Stimulated activated CD4-positive, alpha-beta T cell treated with anti-CD3 and anti-CD28 coated beads, Interleukin-1b, Interleukin-23, amount 100 ng/mL, for 48 hours (primary cell): ENCODE measurements at regions not wholly inside any gene's neighbourhood (a gene's known extent, or its start where the extent isn't known, plus 50 kb on each side); places are given as distances from the start of the nearest gene placed in this dataset.
"Not testable (repeated sequence)": the region's sequence is repeated elsewhere in the genome, so short reads cannot be mapped to it uniquely, and the experiment has no call there.

Experiments
- DNase-seq: peaks from one replicate; pipeline ENCODE4 v3.0.0-alpha.2; 2020

DNA sequence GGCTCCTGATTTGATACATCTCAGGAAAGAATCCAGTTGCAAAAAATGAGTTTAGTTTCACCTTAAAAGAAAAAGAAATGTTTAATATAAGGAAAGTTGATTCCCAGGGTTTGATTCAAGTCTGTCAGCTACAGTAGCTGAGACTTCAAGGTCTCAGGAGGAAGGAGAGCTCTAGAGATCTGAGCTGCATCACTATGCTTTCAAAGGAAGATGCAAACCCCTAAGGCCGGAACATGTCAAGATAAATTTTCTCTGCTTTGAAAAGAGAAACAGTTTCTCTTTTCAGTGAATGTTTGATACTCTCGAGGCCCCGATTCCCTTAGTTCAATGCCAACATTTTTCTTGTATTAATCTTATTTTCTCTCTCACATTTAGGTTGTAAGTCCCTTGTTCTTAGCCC, 128.6 kb downstream of the RGPD3 start:
- no peak for DNase-seq

DNA sequence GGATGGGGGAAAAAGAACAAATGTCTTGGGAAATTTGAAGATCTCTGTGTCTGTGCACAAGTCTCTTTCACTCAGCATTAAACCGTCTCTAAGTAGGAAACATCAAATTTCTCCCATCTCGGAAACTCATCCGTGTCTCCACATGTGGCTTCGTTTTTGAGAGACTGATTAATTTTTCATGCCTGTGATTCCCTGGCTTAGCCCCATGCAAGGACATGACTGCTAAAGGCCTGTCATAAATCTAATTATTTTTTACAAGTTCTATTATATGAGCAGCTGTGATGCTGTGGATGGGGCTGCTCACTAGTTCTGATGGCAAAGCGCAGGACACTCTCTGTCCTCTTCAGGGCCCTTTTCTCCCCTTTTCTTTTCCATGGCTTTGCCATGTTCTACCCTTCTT, 129.1 kb downstream of the RGPD3 start:
- no peak for DNase-seq

DNA sequence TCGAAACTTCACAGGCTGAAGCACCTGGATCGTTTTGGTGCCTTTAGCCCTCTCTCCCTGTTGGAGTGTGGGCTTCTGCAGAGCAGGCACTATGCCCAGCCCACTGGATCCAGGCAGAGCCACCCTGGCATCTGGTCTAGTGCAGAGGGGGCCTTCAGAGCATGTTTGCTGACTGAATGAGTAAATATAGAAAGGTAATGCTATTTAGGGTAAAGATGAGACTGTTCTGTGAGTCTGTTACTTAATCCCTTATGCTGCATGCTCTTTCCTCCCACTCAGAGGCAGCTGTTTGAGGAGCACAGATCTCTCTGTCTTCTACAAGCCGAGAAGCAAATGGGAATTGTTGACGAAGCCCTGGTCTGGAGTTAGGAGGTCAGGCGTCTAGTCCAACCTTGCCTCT, 130.2 kb downstream of the RGPD3 start:
- no peak for DNase-seq

DNA sequence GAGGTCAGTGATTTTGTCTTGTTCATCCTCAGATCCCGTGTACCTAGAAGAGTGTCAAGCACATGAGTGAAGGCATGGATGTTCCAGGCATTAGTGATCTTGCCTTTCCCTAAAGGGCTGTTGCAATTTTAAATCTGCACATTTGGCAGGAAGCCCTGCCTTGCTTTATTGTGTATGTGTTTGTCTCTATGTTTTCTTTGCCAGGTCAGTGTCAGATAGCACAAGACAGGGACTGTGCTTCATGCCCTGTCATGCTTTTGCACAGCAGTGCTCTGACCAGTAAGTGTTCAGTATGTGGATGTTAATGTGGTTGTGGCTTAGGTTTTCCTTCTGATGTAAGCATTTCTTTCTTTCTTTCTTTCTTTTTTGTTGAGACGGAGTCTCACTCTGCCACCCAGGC, 131.5 kb downstream of the RGPD3 start:
- no peak for DNase-seq

DNA sequence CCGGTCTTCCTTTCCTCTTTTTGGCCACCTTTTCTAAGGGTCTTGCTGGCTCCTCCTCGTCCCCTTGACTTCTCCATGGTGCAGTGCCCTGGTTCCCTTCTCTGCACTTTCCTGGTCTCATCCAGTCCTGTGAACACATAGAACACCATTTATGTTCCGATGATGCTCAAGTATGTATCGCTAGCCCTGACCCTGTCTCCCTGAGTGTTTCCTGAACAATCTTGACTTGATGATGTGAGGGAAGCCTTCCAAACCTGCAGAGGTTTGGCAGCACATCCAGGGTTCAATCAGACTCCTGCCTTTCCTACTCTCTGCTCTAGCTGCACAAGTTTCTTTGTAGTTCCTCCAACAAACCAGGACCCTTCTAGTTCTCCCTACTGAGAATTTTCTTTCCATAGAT, 132.1 kb downstream of the RGPD3 start:
- no peak for DNase-seq

DNA sequence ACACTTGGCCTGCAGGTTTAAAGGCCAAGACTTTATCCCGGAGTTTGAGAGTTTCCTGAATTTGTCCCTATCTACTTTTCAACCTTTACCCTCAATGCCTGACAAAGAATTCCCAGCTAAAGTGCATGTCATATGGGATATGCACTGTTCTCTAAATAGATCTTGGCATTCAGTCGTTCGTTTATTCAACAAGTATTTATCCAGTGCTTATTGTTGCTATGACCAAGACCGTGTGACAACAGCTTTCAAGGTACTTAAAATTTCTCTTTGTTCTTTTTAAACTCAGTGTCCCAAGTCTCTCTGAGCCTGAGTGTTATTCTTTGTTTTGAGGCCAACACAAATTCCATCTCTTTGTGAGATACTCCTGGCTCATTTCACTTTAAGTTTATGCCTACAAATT, 133.4 kb downstream of the RGPD3 start:
- DNase-seq: no peak

DNA sequence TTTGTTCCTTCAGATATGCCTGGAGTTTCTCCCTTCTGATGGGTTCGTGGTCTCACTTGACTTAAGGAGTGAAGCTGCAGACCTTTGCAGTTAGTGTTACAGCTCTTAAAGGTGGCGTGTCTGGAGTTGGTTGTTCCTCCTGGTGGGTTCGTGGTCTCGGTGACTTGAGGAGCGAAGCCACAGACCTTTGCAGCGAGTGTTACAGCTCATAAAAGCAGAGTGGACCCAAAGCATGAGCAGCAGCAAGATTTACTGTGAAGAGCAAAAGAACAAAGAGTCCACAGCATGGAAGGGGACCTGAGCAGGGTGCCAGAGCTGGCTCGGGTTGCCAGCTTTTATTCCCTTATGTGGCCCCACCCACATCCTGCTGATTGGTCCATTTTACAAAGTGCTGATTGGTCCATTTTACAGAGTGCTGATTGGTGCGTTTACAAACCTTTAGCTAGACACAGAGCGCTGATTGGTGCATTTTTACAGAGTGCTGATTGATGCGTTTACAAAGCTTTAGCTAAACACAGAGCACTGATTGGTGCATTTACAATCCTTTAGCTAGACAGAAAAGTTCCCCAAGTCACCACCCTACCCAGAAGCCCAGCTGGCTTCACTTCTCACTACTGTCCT, 134.8 kb downstream of the RGPD3 start:
- not testable (repeated sequence) for DNase-seq

DNA sequence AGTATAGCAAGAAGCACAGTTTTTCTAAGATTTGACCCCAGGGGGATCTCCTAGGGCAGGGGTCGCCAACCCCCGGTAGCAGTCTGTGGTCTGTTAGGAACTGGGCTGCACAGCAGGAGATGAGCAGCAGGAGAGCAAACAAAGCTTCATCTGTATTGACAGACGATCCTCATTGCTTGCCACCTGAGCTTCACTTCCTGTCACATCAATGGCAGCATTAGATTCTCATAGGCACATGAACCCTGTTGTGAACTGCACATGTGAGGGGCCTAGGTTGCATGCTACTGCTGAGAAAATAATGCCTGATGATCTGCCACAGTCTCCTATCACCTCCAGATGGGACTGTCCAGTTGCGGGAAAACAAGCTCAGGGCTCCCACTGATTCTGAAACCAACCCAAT, 136.2 kb downstream of the RGPD3 start:
- no peak for DNase-seq

DNA sequence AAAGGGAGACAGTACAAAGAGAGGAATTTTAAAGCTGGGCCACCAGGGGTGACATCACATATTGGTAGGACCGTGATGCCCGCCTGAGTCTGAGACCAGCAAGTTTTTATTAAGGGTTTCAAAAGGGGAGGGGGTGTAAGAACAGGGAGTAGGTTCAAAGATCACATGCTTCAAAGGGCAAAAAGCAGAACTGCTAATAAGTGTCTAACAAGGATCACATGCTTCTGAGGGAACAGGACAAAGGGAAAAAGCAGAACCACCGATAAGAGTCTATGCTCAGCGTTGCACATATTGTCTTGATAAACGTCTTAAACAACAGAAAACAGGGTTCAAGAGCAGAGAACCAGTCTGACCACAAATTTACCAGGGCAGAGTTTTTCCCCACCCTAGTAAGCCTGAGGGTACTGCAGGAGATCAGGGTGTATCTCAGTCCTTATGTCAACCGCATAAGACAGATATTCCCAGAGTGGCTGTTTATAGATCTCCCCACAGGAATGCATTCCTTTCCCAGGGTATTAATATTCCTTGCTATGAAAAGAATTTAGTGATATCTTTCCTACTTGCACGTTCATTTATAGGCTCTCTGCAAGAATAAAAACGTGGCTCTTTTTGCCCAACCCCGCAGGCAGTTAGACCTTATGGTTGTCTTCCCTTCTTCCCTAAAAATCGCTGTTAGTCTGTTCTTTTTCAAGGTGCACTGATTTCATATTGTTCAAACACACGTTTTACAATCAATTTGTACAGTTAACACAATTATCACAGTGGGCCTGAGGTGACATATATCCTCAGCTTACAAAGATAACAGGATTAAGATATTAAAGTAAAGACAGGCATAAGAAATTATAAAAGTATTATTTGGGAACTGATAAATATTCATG, 136.5 kb upstream of the UXS1 start:
- DNase-seq: not testable (repeated sequence)

DNA sequence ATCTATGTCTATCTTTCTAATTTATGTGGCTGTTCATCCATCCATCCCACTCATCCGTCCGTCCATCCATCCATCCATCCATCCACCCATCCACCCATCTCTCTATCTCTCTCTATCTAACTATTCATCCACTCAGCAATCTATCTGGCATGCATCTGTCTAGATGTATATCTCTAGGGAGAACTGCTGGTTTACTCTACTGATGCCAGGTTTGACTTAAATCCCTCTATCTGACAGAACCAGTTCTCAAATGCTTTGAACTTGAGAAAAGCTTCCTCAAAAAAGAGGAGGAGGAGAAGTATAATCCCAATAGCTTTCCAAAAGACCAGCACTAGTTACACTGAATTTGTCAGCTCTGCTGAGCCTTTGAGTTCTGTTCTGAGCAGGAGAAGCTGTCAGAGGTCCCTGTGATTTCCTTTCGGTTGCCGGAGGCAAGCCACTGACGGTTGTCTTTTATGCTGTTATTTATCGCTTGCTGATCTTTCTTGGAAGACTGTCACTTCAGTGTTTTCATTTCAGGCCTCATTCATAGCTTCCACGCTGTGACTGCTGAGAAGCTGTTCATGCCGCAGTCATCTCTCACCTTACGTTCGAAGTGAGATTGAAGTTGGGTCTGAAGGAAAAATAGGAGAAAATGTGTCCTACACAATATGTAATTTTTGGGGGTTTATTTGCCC, 129.4 kb upstream of the UXS1 start:
- no peak for DNase-seq

DNA sequence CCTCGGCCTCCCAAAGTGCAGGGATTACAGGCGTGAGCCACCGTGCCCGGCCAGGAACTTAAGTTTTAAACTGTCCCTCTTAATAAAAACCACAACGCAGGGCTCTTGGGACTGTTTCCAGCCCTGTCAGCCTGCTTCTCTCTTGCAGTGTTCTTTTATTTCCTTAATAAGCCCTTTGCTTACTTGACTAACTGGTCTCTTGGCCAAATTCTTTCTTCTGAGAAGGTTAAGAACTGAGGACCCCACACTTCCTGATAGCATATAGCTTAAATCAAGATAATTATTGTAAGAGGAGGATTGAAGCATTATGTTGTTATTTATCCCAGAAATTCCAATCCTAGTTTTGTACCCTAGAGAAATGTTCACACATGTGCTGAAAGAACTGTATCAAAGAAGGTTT, 128.2 kb upstream of the UXS1 start:
- no peak for DNase-seq

DNA sequence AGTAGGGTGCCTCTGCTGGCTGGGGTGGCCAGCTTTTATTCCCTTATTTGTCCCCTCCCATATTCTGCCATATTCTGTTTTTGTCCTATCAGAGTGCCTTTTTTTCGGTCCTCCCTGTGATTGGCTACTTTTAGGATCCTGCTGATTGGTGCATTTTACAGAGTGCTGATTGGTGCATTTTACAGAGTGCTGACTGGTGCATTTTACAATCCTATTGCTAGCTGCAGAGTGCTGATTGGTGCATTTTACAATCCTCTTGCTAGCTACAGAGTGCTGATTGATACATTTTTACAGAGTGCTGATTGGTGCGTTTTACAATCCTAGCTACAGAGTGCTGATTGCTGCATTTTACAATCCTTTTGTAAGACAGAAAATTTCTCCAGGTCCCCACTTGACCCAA, 126.3 kb upstream of the UXS1 start:
- DNase-seq: not testable (repeated sequence)

DNA sequence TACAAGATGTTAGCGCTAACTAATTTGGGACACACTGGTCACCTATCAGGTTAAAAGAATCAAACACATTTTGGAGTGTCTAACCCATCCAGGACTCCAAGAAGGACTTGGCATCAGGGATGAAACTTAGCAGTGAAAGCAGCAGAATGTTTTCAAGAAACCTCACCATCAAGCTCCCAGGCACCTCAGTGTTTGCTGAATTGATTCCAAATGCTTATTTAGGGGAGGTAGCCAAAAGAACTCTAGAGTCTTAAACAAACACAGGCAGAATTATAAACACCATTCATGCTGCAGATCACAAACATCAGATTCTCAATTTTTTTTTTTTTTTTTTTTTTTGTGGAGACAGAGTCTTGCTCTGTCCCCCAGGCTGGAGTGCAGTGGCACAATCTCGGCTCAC, 122.8 kb upstream of the UXS1 start:
- DNase-seq: no peak

DNA sequence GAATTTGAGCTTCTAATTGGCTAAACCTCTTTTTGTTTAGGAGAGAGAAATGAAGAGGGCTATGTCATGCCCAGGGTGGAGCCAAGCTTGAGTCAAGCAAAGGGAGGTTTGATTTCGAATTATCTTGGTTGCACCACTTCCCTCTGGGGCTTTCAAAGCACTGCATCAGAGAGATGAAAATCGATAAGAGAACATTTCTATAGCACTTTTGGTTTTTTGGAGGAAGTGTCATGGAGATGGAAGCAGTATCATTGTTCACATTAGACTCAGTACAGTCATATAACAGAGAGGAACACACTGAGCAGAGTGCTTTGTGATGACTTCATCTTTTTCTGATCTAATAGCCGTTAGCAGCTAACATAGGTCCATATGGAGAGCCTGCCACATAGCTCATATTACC, 120.3 kb upstream of the UXS1 start:
- DNase-seq: no peak

DNA sequence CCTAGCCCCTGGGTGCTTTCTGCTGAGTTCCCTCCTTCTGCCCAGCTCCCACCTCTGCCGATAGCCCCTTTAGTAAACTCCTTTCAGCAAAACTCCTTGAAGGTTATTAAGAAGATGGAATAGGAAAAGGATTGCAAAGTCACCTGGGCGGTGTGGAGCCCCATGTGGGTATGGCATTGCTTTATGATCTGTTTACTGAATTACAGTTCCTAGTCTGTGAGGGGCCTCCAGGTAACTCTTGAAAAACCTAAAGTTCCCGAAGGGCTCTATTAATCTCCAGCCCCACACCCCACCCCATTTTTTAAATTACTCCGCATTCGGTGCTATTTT, 116.9 kb upstream of the UXS1 start:
- no peak for DNase-seq

DNA sequence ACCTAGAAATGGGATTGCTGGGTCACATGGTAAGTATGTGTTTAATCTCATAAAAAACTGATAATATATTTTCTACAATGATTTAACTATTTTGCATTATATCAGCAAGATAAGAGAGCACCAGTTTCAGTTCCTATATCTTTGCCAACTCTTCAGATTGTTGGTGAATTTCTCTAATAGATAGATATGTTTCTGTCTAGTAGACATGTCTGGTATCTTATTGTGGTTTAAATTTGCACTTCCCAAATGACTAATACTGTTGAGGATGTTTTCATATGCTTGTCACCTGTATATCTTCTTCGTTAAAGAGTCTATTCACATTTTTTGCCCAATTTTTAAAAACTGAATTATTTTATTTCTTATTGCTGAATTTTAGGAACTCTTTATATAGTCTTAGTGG, 113.8 kb upstream of the UXS1 start:
- no peak for DNase-seq

DNA sequence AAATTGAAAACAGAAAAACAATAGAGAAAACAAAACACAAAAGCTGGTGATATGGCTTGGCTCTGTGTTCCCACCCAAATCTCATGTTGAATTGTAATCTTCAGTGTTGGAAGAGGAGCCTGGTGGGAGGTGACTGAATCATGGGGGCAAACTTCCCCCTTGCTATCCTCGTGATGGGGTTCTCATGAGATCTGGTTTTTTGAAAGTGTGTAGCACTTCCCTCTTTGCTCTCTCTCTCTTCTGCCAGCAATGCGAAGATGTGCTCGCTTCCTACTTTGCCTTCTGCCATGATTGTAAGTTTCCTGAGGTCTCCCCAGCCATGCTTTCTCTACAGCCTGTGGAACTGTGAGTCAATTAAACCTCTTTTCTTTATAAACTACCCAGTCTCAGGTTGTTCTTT, 112.3 kb upstream of the UXS1 start:
- DNase-seq: no peak

DNA sequence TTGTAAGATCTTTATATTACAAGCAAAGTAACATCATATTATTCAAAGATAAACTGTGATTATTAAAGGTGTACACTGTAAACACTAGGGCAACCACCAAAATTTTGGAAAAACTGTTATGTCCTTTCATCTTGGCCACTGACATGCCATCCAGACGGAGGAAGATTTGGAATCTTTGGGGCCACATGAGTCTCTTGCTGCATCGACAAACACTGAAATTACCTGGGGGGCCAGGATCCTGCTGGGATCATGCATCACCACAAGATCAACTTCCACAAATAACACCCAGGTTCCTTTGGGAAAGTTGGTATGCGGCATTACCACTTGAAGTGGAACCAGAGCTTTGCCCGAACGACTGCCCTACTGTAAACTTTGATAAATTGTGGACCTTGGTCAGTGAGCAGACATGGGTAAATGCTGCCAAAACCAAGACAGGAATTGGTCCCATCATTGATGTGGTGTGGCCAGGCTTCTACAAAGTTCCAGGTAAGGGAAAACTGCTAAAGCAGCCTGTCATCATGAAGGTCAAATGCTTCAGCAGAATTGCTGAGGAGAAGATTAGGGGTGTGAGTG, 110.6 kb upstream of the UXS1 start:
- no peak for DNase-seq

DNA sequence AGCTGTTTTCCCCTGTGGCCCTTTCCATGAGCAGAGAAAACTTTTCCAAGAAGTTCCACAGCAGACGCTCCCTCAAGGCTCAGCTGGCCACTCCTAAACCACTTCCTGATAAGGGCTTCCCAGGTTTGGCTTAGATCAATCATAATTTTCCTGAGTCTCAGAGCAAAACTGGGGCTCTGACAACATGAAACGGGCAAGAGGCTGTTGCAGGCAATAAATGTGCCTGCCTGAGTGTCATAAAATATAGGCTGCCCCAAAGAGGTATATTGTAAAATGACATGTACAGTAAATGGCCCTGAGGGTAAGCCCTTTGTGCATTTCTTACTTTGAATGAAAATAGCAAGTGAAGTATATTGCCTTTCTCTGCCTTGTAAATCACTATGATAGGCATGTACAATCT, 105.6 kb upstream of the UXS1 start:
- DNase-seq: no peak

DNA sequence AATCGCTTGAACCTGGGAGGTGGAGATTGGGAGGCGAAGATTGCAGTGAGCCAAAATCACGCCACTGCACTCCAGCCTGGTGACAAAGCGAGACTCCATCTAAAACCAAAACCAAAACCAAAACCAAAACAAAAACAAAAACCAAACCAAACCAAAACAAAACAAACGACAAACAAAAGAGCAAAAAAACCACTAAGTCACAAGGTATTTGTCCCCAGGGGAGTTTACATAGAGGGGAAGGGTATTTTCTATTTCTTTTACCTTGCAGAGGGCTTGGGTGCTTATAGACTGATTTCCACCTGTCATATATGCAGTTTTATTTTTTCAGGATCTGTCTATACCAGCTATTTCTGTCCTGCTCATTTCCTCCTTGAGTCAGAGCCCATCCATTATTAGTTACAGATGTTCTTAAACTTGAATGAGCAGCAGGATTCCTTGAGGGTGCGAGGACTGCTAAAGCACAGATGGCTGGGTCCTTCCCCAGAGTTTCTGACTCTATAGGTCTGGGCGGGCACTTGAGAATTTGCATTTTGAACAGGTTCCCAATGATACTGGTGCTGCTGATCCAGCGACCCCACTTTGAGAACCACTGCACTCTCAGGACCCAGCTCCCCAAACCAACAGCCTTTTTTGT, 102.2 kb upstream of the UXS1 start:
- no peak for DNase-seq

DNA sequence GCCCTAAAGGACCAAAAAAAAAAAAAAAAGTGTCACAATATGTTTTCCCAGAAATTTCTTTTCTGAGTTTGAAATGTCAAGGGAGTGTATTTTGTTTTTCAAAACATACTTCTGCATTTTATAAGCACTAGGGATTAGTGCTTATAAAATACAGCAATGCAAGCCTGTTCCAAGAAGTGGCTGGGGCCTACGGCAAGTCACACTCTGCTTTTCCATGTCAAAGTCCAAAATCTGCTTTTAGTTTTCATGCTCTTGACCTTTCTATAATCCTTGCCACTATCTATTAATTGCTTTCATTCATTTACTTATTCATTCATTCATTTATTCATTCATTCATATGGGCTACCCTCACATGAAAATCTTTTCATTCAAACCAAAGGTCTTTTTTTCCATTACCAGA, 100.1 kb upstream of the UXS1 start:
- DNase-seq: no peak

DNA sequence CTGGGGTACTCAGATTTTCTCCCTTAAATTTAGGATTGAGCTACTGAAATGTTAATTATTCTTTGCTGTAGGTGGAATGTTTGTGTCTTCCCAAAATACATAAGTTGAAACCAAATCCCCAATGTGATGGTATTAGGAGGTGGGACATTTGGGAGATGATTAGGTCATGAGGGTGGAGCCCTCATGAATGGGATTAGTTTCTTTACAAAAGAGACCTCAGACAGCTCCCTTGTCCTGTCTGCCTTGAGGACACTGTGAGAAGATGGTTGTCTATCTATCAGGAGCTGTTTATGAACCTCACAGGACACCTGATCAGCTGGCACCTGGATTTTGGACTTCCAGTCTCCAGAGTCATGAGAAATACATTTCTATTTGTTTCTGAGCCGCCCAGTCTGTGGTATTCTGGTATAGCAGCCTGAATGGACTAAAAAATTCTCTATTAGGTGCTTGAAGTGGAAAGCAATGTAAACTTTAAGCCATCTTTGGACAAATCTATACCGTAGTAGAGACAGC, 99.2 kb upstream of the UXS1 start:
- DNase-seq: no peak

DNA sequence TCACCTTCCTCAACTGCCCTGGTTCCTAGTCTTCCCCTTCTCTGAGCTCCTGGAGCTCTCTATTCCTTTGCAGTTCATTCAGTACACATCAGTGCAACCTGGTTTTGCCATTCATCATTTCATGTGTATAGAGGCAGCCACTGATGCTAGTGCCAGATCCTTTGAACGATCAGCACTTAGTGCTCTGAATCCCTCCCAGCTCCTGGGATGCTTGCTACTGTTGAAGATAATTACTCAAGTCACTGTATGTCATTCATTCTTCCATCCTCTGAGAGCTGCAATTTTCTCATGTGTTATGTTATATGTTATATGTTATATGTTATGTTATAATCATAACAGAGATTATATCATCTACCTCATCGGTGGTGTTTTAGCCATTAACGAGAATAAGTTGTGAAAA, 98.5 kb upstream of the UXS1 start:
- no peak for DNase-seq
